Activated T-cell treated with anti-CD3 and anti-CD28 coated beads for 48 hours (primary cell): ENCODE measurements at regions not wholly inside any gene's neighbourhood (a gene's known extent, or its start where the extent isn't known, plus 50 kb on each side); places are given as distances from the start of the nearest gene placed in this dataset.
A peak's percentile ranks its signal among the peaks of the same experiment; 100 is the strongest.
"Not testable (repeated sequence)": the region's sequence is repeated elsewhere in the genome, so short reads cannot be mapped to it uniquely, and the experiment has no call there.

Experiments used
- DNase-seq: peaks from one replicate; pipeline ENCODE4 v3.0.0-alpha.2; 2020; ENCODE audit warnings: low read depth

GRCh38 chr3:35849496-35849895 lies 210.2 kb downstream of the ARPP21 start:
- DNase-seq = no peak

GRCh38 chr3:35849963-35850362 lies 210.6 kb downstream of the ARPP21 start:
- DNase-seq = no peak

GRCh38 chr3:35857004-35857403 lies 217.7 kb downstream of the ARPP21 start:
- no peak for DNase-seq

GRCh38 chr3:35862057-35862456 lies 222.7 kb downstream of the ARPP21 start:
- DNase-seq = no peak

GRCh38 chr3:35864871-35865270 lies 225.5 kb downstream of the ARPP21 start:
- DNase-seq = no peak

GRCh38 chr3:35867791-35868190 lies 228.5 kb downstream of the ARPP21 start:
- no peak for DNase-seq

GRCh38 chr3:35871009-35871408 lies 231.7 kb downstream of the ARPP21 start:
- DNase-seq = no peak

- DNase-seq = no peak
Measured at GRCh38 chr3:35883929-35884328, 244.6 kb downstream of the ARPP21 start.

- DNase-seq = no peak
Measured at GRCh38 chr3:35894735-35895134, 255.4 kb downstream of the ARPP21 start.

GRCh38 chr3:35899245-35899644 lies 259.9 kb downstream of the ARPP21 start:
- DNase-seq = no peak

GRCh38 chr3:35900079-35900478 lies 260.8 kb downstream of the ARPP21 start:
- DNase-seq = no peak

- DNase-seq = peak; percentile 15
Measured at GRCh38 chr3:35908366-35909232, 269.3 kb downstream of the ARPP21 start.

GRCh38 chr3:35919160-35919559 lies 279.8 kb downstream of the ARPP21 start:
- no peak for DNase-seq

- no peak for DNase-seq
Measured at GRCh38 chr3:35921718-35922117, 282.4 kb downstream of the ARPP21 start.

- not testable (repeated sequence) for DNase-seq
Measured at GRCh38 chr3:35924070-35924469, 284.7 kb downstream of the ARPP21 start.

- DNase-seq = no peak
Measured at GRCh38 chr3:35927441-35927840, 288.1 kb downstream of the ARPP21 start.

GRCh38 chr3:35929158-35929557 lies 289.8 kb downstream of the ARPP21 start:
- no peak for DNase-seq

GRCh38 chr3:35931867-35932266 lies 292.5 kb downstream of the ARPP21 start:
- DNase-seq = no peak

- no peak for DNase-seq
Measured at GRCh38 chr3:35932995-35933394, 293.7 kb downstream of the ARPP21 start.

- DNase-seq = no peak
Measured at GRCh38 chr3:35936571-35936970, 297.2 kb downstream of the ARPP21 start.

- no peak for DNase-seq
Measured at GRCh38 chr3:35944926-35945710, 305.8 kb downstream of the ARPP21 start.

GRCh38 chr3:35946121-35946853 lies 307.0 kb downstream of the ARPP21 start:
- no peak for DNase-seq
